ENCODE measurements at regions not wholly inside any gene's neighbourhood (a gene's known extent, or its start where the extent isn't known, plus 50 kb on each side); places are given as distances from the start of the nearest gene placed in this dataset.

DNA sequence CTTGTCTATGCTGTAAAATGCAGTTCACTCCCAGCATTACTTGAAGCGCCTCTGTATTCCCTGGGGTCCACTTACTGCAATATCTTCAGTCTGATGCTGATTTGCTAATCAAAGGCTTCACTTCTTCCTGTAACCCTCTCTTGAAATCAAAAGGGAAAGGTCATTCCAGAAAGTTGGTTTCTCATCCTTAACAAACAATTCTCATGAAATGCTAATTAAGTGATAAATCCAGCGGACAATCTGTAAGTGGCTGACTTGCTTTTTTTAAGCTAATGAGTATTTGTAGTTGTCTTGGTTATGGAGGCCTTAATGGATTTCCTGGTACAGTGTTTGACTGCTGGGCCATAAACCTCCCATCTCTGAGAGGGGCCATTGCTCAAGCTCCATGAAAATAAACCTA lies 499.6 kb upstream of the HS6ST1 start:
- no peak overlapping the region for H3K4me2 ChIP-seq (ENCODE audit: insufficient read depth, low read length)
- TF ChIP-seq TAF1 (IDR thresholded peaks at IDR 0.05; ENCODE audit: control insufficient read depth, extremely low read depth, insufficient read depth, low read length, severe bottlenecking) (no peak), NCOA2 (IDR thresholded peaks at IDR 0.05; ENCODE audit: partially characterized antibody in 2 of 2) (no peak), ADNP (tag; IDR thresholded peaks at IDR 0.05) (no peak), JUNB (CRISPR knock-in tag; conservative IDR thresholded peaks at IDR 0.05) (no peak), ZNF589 (CRISPR knock-in tag; IDR thresholded peaks at IDR 0.05; ENCODE audit: low read depth) (no peak), ZC3H8 (IDR thresholded peaks at IDR 0.05) (no peak), ETV6 (IDR thresholded peaks at IDR 0.05; ENCODE audit: borderline replicate concordance in 1 of 2, low read depth in 2 of 2, low read length in 1 of 2) (no peak), ETV6 (CRISPR knock-in tag; IDR thresholded peaks at IDR 0.05; ENCODE audit: borderline replicate concordance) (no peak), ZZZ3 (IDR thresholded peaks at IDR 0.05) (no peak), FIP1L1 (IDR thresholded peaks at IDR 0.05; ENCODE audit: low read depth, low read length, poor library complexity, severe bottlenecking) (no peak), LARP7 (IDR thresholded peaks at IDR 0.05) (no peak), JUN (IDR thresholded peaks at IDR 0.05; ENCODE audit: borderline replicate concordance, low read depth, low read length) (no peak), JUN (CRISPR knock-in tag; IDR thresholded peaks at IDR 0.05; ENCODE audit: borderline replicate concordance) (no peak), ZNF134 (CRISPR knock-in tag; conservative IDR thresholded peaks at IDR 0.05) (no peak), PPARD (CRISPR knock-in tag; IDR thresholded peaks at IDR 0.05) (no peak), NBN (IDR thresholded peaks at IDR 0.05; ENCODE audit: low read depth) (no peak), KAT8 (IDR thresholded peaks at IDR 0.05; ENCODE audit: low read depth) (no peak)
- TF ChIP-seq, protein P1, sequence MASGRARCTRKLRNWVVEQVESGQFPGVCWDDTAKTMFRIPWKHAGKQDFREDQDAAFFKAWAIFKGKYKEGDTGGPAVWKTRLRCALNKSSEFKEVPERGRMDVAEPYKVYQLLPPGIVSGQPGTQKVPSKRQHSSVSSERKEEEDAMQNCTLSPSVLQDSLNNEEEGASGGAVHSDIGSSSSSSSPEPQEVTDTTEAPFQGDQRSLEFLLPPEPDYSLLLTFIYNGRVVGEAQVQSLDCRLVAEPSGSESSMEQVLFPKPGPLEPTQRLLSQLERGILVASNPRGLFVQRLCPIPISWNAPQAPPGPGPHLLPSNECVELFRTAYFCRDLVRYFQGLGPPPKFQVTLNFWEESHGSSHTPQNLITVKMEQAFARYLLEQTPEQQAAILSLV (tag; IDR thresholded peaks at IDR 0.05), result no peak
- DNase-seq (ENCODE audit: extremely low read depth in 1 of 4, low spot score in 3 of 4), result no peak
- no peak for ATAC-seq
- CTCF ChIA-PET (ENCODE audit: low intra/inter-chr PET ratio), result no interaction called here
- peaks cover 0 to 3% of the 10 kb centered on the region in 2 experiments; a peak in 2 of 5 replicates for H3K27me3 ChIP-seq (ENCODE audit: control insufficient read depth in 2 of 2, insufficient read depth in 2 of 2, low read length in 2 of 2)
- H3K27ac ChIP-seq (ENCODE audit: extremely low read depth, low read depth, low read length), result no peak overlapping the region
- H4K20me1 ChIP-seq (replicated peaks; ENCODE audit: control insufficient read depth, insufficient read depth, low read length), result no peaks in the 10 kb centered on the region
- no TSS peak for BruUV-seq (replicated peaks)
- POLR2A ChIA-PET, result interaction anchor here (0.7 kb wide), 1 partner anchor 420 kb away, joined by 3 read pairs; no protein-coding TSS in a partner anchor
- H3K4me1 ChIP-seq (replicated peaks in 1 of 2; ENCODE audit: control insufficient read depth in 2 of 2, insufficient read depth in 2 of 2, low read length in 2 of 2), result no peaks in the 10 kb centered on the region
- H3K4me3 ChIP-seq, result no peak overlapping the region
- 0% methylated on average over 2 of the region's 2 CpGs for WGBS (ENCODE audit: insufficient coverage, low coverage, missing lambda C conversion rate)
- in situ Hi-C loops (cut with MboI), result no loop called here
- H2AFZ ChIP-seq (ENCODE audit: low read depth, low read length), result no peak overlapping the region
- intact Hi-C loops (cut with micrococcal nuclease), result no loop called here
- no peaks in the 10 kb centered on the region for H3K36me3 ChIP-seq (ENCODE audit: control insufficient read depth, insufficient read depth, low read length)
- H3K9me1 ChIP-seq (ENCODE audit: control insufficient read depth, insufficient read depth, low read length), result no peaks in the 10 kb centered on the region
- H3K79me2 ChIP-seq (ENCODE audit: control insufficient read depth, insufficient read depth, low read length), result no peaks in the 10 kb centered on the region
- H3K9ac ChIP-seq (ENCODE audit: insufficient read depth in 1 of 2, low read depth in 2 of 2, low read length in 2 of 2), result no peak overlapping the region
- FAIRE-seq, result no peak
- H3K9me3 ChIP-seq (replicated peaks; ENCODE audit: control insufficient read depth, insufficient read depth, low read depth, low read length), result no peaks in the 10 kb centered on the region
